ENCODE measurements at regions not wholly inside any gene's neighbourhood (a gene's known extent, or its start where the extent isn't known, plus 50 kb on each side); places are given as distances from the start of the nearest gene placed in this dataset.

DNA sequence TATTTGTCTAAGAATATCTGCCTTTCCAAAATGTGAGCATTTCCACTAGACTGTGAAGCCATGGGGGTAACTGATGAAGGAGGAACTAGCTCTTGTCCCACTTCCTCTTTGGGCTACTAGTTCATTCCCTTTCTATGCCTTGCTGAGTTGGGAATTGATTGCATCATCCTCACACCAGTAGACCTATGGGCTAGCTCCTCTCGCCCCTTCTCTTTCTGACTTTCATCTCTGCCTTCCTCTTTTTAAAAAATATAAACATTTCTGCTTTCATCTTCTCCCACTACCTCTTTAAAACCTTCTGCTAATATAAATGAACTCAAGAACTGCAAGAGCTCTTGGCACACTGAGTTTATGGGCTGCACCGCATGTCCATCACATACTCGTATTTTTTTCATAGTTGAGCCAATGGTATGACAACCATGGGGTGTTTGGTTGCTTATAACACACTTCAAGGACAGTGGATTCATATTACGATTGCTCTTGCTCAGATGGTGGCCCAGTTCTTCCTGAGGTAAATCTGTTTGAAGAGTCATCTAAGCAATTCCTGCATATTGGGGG lies 182.0 kb downstream of the REEP3 start:
- Histone ChIP-seq H3K27me3 (ENCODE audit: control insufficient read depth in 1 of 2, insufficient read depth in 2 of 2, low read length in 1 of 2) (no peaks in the 10 kb centered on the region), H3K4me1 (ENCODE audit: control insufficient read depth in 1 of 2, insufficient read depth in 2 of 2, low read length in 2 of 2) (peaks cover 2 to 3% of the 10 kb centered on the region in 2 donors), H3K36me3 (ENCODE audit: control insufficient read depth in 1 of 2, insufficient read depth in 2 of 2, low read length in 1 of 2) (no peaks in the 10 kb centered on the region), H3K4me3 (ENCODE audit: low read length in 2 of 2) (no peak overlapping the region), H3K27ac (ENCODE audit: low read depth in 1 of 2, low read length in 2 of 2) (no peak overlapping the region), H3K9me3 (ENCODE audit: control insufficient read depth, low read length) (no peaks in the 10 kb centered on the region)
- ATAC-seq (ENCODE audit: low FRiP score): no peak
- 90 to 97% methylated on average over 4 of the region's 4 CpGs for WGBS, 2 donors
- intact Hi-C loops (cut with DNase I): no loop called here
- no peak for DNase-seq

DNA sequence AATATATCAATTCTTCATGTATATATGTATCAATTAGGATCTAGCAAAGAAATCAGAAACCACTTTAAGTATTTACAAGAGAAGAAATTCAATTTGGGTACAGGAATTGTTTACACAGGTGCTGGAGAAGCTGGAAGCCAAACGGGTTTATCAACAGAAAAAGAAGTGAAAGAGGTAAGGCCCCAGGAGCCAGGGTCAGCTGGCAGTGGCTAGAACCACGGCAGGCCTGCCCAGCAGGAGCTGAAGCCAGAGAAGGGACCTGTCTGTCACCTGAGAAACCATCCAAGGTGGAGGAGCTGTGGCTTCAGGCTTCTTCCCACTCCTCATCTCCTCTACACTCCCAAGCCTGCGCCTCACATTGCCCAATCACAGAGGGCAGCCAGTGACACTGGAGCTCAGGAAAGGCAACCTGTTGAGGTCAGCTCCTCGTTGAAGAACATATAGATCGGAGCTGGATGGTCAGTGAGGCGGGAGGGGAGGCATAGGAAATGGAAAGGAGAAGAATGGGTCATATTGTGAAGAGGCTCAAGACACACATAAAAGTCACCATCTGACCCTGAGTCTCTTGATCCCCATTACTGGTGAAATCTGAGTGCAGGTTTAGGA lies 182.6 kb downstream of the REEP3 start:
- DNase-seq: no peak
- 89 to 93% methylated on average over 6 of the region's 6 CpGs for WGBS, 2 donors
- Histone ChIP-seq H3K4me3 (ENCODE audit: low read length in 2 of 2) (no peak overlapping the region), H3K9me3 (ENCODE audit: control insufficient read depth, low read length) (no peaks in the 10 kb centered on the region), H3K4me1 (ENCODE audit: control insufficient read depth in 1 of 2, insufficient read depth in 2 of 2, low read length in 2 of 2) (peaks cover 2 to 3% of the 10 kb centered on the region in 2 donors), H3K36me3 (ENCODE audit: control insufficient read depth in 1 of 2, insufficient read depth in 2 of 2, low read length in 1 of 2) (no peaks in the 10 kb centered on the region), H3K27me3 (ENCODE audit: control insufficient read depth in 1 of 2, insufficient read depth in 2 of 2, low read length in 1 of 2) (no peaks in the 10 kb centered on the region), H3K27ac (ENCODE audit: low read depth in 1 of 2, low read length in 2 of 2) (no peak overlapping the region)
- intact Hi-C loops (cut with DNase I): no loop called here
- no peak for ATAC-seq (ENCODE audit: low FRiP score)

DNA sequence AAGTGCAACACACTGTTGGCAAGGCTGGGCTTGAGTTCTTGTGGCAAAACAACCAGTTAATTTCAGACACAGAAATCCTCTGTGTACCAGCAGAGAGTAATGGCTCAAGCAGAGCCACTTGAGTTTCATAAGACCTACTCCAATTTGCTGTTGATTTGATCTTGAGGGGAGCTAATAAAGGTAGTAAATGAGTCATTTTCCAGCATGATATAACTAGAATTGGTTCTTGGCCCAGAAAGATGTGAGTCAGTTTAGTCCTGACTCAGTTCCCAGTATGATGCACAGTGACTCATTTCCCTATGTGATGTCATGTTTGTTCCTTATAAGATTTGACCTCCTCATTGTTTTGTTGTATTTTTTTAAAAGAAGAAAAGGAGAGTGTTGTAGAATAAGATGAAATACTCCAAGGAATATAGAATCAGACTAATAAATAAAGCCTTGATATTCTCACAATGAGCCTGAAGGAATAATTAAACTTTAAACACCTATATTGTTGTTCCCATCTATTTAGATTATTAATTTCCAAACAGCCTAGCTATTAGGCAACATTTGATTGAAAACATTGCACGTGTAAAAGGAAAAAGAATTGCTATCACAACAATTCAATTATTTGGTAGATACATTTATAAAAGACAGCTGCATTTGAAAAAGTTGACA lies 186.2 kb downstream of the REEP3 start:
- peak overlapping the region in 1 of 2 donors; percentile 46 for H3K27ac ChIP-seq (ENCODE audit: low read depth in 1 of 2, low read length in 2 of 2)
- no peaks in the 10 kb centered on the region for H3K27me3 ChIP-seq (ENCODE audit: control insufficient read depth in 1 of 2, insufficient read depth in 2 of 2, low read length in 1 of 2)
- intact Hi-C loops (cut with DNase I): loop anchor here in 1 of 2 donors (5.0 kb wide), 1 partner anchor 90 kb away; no protein-coding TSS in a partner anchor
- 23 to 55% methylated on average over 1 of the region's 1 CpG for WGBS, 2 donors
- no peaks in the 10 kb centered on the region for H3K9me3 ChIP-seq (ENCODE audit: control insufficient read depth, low read length)
- no peak overlapping the region for H3K4me3 ChIP-seq (ENCODE audit: low read length in 2 of 2)
- peak; percentile 87 for ATAC-seq (ENCODE audit: low FRiP score)
- no peaks in the 10 kb centered on the region for H3K36me3 ChIP-seq (ENCODE audit: control insufficient read depth in 1 of 2, insufficient read depth in 2 of 2, low read length in 1 of 2)
- no peak for DNase-seq
- H3K4me1 ChIP-seq (ENCODE audit: control insufficient read depth in 1 of 2, insufficient read depth in 2 of 2, low read length in 2 of 2): peaks cover 2 to 8% of the 10 kb centered on the region in 2 donors

GRCh38 chr10:63708421-63708820 lies 187.2 kb downstream of the REEP3 start:
- Histone ChIP-seq H3K27me3 (ENCODE audit: control insufficient read depth in 1 of 2, insufficient read depth in 2 of 2, low read length in 1 of 2) (no peaks in the 10 kb centered on the region), H3K27ac (ENCODE audit: low read depth in 1 of 2, low read length in 2 of 2) (no peak overlapping the region), H3K36me3 (ENCODE audit: control insufficient read depth in 1 of 2, insufficient read depth in 2 of 2, low read length in 1 of 2) (no peaks in the 10 kb centered on the region), H3K4me3 (ENCODE audit: low read length in 2 of 2) (no peak overlapping the region), H3K9me3 (ENCODE audit: control insufficient read depth, low read length) (no peaks in the 10 kb centered on the region), H3K4me1 (ENCODE audit: control insufficient read depth in 1 of 2, insufficient read depth in 2 of 2, low read length in 2 of 2) (peaks cover 4 to 12% of the 10 kb centered on the region in 2 donors)
- no peak for DNase-seq
- intact Hi-C loops (cut with DNase I): loop anchor here in 1 of 2 donors (5.0 kb wide), 1 partner anchor 89 kb away; no protein-coding TSS in a partner anchor
- WGBS, 2 donors: 91% methylated on average over 5 of the region's 5 CpGs
- ATAC-seq (ENCODE audit: low FRiP score): no peak

DNA sequence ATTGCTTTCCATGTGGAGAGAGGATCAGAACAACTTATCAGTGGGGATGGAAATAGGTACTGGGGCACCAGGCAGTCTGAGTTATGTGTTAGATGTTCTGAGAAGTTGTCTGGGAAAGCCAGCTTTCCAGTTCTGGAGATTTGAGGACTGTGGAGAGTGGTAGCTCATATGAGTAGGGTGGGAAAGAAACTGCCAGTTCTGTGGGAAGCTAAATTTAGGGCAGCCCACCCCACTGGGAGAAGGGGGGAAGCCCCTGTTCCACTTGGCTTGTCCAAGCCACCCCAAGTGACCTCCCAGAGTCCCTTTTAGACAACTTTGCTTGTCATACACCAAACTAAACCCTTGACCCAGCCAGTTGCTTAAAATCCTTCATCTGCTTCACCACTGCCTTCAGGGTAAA lies 189.5 kb downstream of the REEP3 start:
- H3K36me3 ChIP-seq (ENCODE audit: control insufficient read depth in 1 of 2, insufficient read depth in 2 of 2, low read length in 1 of 2): no peaks in the 10 kb centered on the region
- no peaks in the 10 kb centered on the region for H3K27me3 ChIP-seq (ENCODE audit: control insufficient read depth in 1 of 2, insufficient read depth in 2 of 2, low read length in 1 of 2)
- H3K4me1 ChIP-seq (ENCODE audit: control insufficient read depth in 1 of 2, insufficient read depth in 2 of 2, low read length in 2 of 2): peaks cover 4 to 12% of the 10 kb centered on the region in 2 donors
- H3K27ac ChIP-seq (ENCODE audit: low read depth in 1 of 2, low read length in 2 of 2): peak overlapping the region; percentile 4 to 79
- no peak overlapping the region for H3K4me3 ChIP-seq (ENCODE audit: low read length in 2 of 2)
- intact Hi-C loops (cut with DNase I): loop anchor here (2.0 to 5.0 kb wide), 3 partner anchors 78 to 243 kb away; partner anchors contain the start of gene JMJD1C (in 1 of the 2)
- DNase-seq (no peak), ATAC-seq (ENCODE audit: low FRiP score) (no peak)
- H3K9me3 ChIP-seq (ENCODE audit: control insufficient read depth, low read length): no peaks in the 10 kb centered on the region

DNA sequence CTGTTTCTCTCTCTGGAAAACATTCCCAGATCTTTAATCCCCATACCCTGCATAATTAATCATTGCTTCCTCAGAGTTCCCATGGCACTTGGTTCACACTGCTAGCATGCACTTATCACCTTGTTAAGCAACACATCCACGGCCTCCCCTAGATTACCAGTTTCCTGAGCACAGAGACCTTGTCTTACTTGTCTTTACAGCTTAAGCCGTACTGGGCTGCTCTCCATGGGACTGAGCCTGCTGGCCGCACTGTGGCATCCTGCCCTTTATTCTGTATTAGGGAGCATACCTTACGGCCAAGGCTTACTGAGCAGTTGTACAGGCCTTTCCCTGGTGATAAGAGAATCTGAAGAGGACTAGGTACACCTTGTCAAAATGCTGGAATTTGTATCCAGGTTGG lies 190.2 kb downstream of the REEP3 start:
- Histone ChIP-seq H3K27me3 (ENCODE audit: control insufficient read depth in 1 of 2, insufficient read depth in 2 of 2, low read length in 1 of 2) (no peaks in the 10 kb centered on the region), H3K4me1 (ENCODE audit: control insufficient read depth in 1 of 2, insufficient read depth in 2 of 2, low read length in 2 of 2) (peaks cover 4 to 12% of the 10 kb centered on the region in 2 donors), H3K9me3 (ENCODE audit: control insufficient read depth, low read length) (no peaks in the 10 kb centered on the region), H3K4me3 (ENCODE audit: low read length in 2 of 2) (no peak overlapping the region), H3K36me3 (ENCODE audit: control insufficient read depth in 1 of 2, insufficient read depth in 2 of 2, low read length in 1 of 2) (no peaks in the 10 kb centered on the region), H3K27ac (ENCODE audit: low read depth in 1 of 2, low read length in 2 of 2) (peak overlapping the region; percentile 59 to 92)
- peak in 1 of 2 donors; percentile 52 for DNase-seq
- WGBS, 2 donors: 6 to 13% methylated on average over 4 of the region's 4 CpGs
- intact Hi-C loops (cut with DNase I): loop anchor here (2.0 to 5.0 kb wide), 3 partner anchors 79 to 244 kb away; partner anchors contain the start of gene JMJD1C (in 1 of the 2)
- peak; percentile 43 for ATAC-seq (ENCODE audit: low FRiP score)

- no peaks in the 10 kb centered on the region for H3K27me3 ChIP-seq (ENCODE audit: control insufficient read depth in 1 of 2, insufficient read depth in 2 of 2, low read length in 1 of 2)
- H3K4me1 ChIP-seq (ENCODE audit: control insufficient read depth in 1 of 2, insufficient read depth in 2 of 2, low read length in 2 of 2): peaks cover 3 to 12% of the 10 kb centered on the region in 2 donors
- no peaks in the 10 kb centered on the region for H3K9me3 ChIP-seq (ENCODE audit: control insufficient read depth, low read length)
- ATAC-seq (ENCODE audit: low FRiP score) (peak; percentile 91), DNase-seq (peak; percentile 95 to 96)
- WGBS, 2 donors: 2 to 4% methylated on average over 6 of the region's 6 CpGs
- no peak overlapping the region for H3K4me3 ChIP-seq (ENCODE audit: low read length in 2 of 2)
- intact Hi-C loops (cut with DNase I): loop anchor here (2.0 to 5.0 kb wide), 3 partner anchors 80 to 245 kb away; partner anchors contain the start of gene JMJD1C (in 1 of the 2)
- H3K36me3 ChIP-seq (ENCODE audit: control insufficient read depth in 1 of 2, insufficient read depth in 2 of 2, low read length in 1 of 2): no peaks in the 10 kb centered on the region
- peak overlapping the region; percentile 59 to 82 for H3K27ac ChIP-seq (ENCODE audit: low read depth in 1 of 2, low read length in 2 of 2)
Measured at GRCh38 chr10:63711867-63712716, 190.9 kb downstream of the REEP3 start.

DNA sequence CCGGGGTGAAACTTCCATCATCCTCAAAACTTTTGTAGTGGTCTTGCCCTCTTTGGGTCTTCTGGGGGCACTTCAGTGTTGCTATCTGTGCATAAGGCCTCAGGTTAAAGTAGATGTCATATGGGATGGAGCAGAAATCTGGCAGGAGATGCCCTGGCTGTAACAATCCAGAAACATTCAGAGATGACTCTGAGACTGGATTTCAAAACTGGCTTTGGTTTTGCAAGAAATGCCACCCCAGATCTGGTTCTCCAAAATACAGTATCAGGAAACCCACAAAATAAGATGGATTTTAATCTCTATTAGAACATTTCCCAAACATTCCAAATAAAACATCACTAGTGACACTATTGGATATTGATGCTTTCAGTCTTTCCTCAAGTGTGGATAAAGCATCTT lies 191.5 kb downstream of the REEP3 start:
- Histone ChIP-seq H3K27ac (ENCODE audit: low read depth in 1 of 2, low read length in 2 of 2) (peak overlapping the region in 1 of 2 donors; percentile 82), H3K9me3 (ENCODE audit: control insufficient read depth, low read length) (no peaks in the 10 kb centered on the region), H3K4me3 (ENCODE audit: low read length in 2 of 2) (no peak overlapping the region), H3K4me1 (ENCODE audit: control insufficient read depth in 1 of 2, insufficient read depth in 2 of 2, low read length in 2 of 2) (peaks cover 2 to 12% of the 10 kb centered on the region in 2 donors), H3K27me3 (ENCODE audit: control insufficient read depth in 1 of 2, insufficient read depth in 2 of 2, low read length in 1 of 2) (no peaks in the 10 kb centered on the region), H3K36me3 (ENCODE audit: control insufficient read depth in 1 of 2, insufficient read depth in 2 of 2, low read length in 1 of 2) (no peaks in the 10 kb centered on the region)
- ATAC-seq (ENCODE audit: low FRiP score) (no peak), DNase-seq (no peak)
- intact Hi-C loops (cut with DNase I): loop anchor here (5.0 kb wide), 2 partner anchors 80 to 245 kb away; partner anchors contain the start of gene JMJD1C (in 1 of the 2)
- 7 to 12% methylated on average over 1 of the region's 1 CpG for WGBS, 2 donors

All from aorta (tissue), 5 donors.